AG09319 (cell line): ENCODE measurements at regions not wholly inside any gene's neighbourhood (a gene's known extent, or its start where the extent isn't known, plus 50 kb on each side); places are given as distances from the start of the nearest gene placed in this dataset.

Source experiments
- DNase-seq: peaks from one replicate; pipeline ENCODE4 v3.0.0-alpha.2; 2010; ENCODE audit warnings: low read depth; ENCODE audit errors: extremely low read depth
- TF ChIP-seq, protein P1 (sequence below): IDR thresholded peaks from 2 replicates; pipeline ENCODE4 v1.5.1; 2011; ENCODE audit warnings: low read depth, mild to moderate bottlenecking, inconsistent platforms, low read length, moderate library complexity

DNA sequence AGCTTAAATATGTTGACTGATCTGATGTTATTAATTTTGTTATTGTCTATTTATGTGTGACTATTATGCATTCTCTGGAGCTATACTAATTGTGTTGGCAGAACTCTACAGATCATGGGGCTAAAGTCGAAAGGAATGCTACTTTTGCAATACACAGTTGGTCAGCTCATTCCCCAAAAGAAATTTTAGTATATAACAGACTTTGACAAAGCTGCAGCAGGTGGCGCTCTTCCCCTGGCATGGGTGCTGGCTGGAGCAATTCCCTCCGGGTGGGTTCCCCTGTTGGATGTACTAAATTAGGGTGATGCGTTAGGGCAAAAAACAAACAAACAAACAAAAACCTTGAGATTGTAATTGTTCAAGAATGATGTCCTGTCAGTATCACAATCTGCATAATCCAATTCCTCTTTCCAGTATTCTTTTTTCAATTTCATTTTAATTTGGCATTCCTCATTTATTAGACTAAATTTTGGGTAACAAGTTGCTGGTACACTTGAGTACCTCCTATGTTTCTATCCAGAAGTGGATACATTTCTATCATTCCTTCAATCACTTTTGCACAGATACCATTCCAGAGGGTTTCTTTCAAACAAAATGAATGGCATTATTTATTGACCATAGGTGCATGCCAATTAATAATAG lies 322.8 kb upstream of the EDNRB start:
- TF ChIP-seq, protein P1, sequence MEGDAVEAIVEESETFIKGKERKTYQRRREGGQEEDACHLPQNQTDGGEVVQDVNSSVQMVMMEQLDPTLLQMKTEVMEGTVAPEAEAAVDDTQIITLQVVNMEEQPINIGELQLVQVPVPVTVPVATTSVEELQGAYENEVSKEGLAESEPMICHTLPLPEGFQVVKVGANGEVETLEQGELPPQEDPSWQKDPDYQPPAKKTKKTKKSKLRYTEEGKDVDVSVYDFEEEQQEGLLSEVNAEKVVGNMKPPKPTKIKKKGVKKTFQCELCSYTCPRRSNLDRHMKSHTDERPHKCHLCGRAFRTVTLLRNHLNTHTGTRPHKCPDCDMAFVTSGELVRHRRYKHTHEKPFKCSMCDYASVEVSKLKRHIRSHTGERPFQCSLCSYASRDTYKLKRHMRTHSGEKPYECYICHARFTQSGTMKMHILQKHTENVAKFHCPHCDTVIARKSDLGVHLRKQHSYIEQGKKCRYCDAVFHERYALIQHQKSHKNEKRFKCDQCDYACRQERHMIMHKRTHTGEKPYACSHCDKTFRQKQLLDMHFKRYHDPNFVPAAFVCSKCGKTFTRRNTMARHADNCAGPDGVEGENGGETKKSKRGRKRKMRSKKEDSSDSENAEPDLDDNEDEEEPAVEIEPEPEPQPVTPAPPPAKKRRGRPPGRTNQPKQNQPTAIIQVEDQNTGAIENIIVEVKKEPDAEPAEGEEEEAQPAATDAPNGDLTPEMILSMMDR: peak; percentile 55
- no peak for DNase-seq

DNA sequence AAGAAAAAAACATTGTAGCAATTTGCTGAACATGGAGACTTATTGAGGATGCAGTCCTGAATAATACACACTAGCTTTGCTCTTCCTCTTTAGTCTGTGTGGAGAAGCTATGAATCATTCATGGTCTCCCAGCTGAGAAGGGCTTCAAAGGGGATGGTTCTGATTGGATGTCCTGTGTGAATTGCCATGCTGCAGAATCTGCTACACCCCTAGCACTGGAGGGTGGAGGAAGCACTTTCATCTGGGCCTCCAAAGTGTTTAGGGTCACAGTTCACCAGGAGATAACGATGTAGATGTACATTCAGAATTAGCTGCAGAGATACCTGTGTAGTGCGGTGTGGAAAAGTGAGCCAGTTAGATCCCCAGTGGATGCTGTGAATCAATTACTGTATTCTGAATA lies 321.1 kb upstream of the EDNRB start:
- TF ChIP-seq, protein P1: no peak
- DNase-seq: no peak

DNA sequence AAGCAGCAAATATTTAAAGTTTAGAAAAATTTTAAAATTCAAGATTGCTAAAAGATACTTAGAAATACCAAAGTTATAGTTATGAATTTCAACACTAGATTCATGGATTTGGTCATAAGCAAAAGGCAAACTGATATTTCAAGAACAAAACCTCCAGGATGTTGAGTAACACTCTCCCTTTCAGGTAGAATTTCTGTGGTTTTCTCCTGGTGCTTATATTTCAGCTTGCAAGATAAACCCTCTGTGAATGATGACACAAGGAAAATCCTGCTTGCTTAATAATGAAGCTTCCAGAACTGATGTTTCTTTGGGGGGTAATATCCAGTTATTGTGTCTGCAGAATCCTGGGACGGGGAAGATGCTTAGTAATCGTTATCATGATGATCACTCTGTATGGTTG lies 320.3 kb upstream of the EDNRB start:
- TF ChIP-seq, protein P1: no peak
- no peak for DNase-seq

DNA sequence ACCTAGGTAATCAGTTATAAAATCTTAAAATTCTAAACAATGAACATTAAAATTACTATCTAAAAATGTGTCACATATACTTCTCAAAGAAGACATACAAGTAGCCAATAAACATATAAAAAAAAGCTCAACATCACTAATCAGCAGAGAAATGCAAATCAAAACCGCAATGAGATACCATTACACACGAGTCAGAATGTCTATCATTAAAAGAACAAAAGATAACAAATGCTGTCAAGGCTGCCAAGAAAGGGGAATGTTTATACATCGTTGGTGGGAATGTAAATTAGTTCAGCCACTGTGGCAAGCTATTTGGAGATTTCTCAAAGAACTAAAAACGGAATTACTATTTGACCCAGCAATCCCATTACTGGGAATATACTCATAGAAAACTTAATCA lies 310.3 kb upstream of the EDNRB start:
- DNase-seq: no peak
- TF ChIP-seq, protein P1: no peak

DNA sequence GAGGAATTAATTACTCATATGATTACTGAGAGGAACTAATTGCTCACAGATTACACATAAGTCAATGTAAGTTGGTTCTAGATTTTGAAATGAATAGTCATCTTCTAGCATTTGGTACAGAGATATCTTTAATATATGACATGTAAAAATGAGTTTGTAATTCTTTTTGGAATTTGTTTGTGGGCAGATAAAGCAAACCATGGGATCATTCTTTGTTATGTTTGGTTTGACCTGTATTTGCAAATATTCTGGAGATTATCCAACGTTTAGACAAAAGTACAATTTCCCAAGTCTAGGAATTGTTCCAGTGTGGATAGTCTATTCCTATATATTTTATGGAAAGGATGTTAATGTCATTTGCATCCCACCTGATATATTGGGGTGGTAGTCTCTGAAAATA lies 309.6 kb upstream of the EDNRB start:
- TF ChIP-seq, protein P1: no peak
- DNase-seq: no peak

DNA sequence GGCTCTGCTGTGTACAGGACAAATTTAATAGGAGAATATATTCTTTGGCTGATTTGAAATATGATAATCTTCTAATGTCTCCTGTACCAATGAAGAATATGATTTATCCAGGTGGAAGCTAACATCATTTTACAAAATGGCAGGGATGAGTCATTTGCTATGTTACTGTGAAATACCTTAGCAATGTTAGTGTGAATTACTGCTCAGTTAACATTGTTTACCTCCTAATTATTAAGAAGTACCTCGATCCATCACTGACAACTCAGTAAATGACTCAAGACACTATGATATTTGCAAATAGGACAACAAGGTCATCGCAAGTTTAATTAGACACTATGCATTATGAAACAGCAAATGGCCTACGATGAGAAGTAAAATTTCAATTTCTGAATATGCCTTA lies 309.1 kb upstream of the EDNRB start:
- TF ChIP-seq, protein P1: no peak
- no peak for DNase-seq

DNA sequence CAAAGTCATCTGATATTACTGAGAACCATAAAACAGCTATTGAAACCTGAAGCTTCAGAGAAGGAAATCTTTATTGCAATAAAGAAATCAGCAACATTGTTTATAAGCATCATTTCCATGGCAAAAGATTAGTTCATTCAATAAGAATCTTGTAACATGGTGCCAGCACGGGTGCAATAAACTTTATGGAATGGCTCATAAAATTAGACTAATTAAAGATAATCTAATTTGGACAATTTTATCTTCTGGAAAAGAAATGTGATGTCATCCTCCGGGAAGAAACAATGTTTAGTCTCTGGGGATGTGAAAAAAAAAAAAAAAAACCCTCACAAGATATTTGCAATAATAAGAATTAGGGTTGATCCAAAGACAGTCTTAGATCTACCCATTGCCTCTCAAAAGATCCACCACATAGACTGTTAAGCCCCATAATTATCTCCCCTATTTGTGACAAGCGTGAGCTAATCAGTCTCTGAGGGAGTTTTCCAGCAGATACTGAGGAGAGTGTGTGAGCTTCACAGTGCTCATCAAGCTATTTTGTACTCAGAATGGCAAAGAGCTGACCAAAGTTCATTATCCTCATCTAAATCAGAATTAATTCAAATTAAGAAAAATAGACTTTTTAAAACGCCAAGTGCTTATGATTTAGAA lies 297.0 kb upstream of the EDNRB start:
- no peak for DNase-seq
- TF ChIP-seq, protein P1: no peak
